Choroid plexus epithelial cell (primary cell): ENCODE measurements at regions not wholly inside any gene's neighbourhood (a gene's known extent, or its start where the extent isn't known, plus 50 kb on each side); places are given as distances from the start of the nearest gene placed in this dataset.

Experiments
- DNase-seq: peaks from one replicate; pipeline ENCODE4 v3.0.0-alpha.2; 2010; ENCODE audit warnings: low read depth
- H3K4me3 ChIP-seq: 2 replicates; pipeline ENCODE4 v1.5.1; 2011; ENCODE audit warnings: low read depth, mild to moderate bottlenecking, control low read depth, low read length, moderate library complexity
- CTCF ChIP-seq: conservative IDR thresholded peaks from 2 replicates; pipeline ENCODE4 v1.5.1; 2011; ENCODE audit warnings: low read depth, mild to moderate bottlenecking, control low read depth, inconsistent platforms, low read length, moderate library complexity

GRCh38 chr2:223529696-223530095 lies 72.5 kb downstream of the SCG2 start:
- no peak for TF ChIP-seq CTCF
- no peak overlapping the region for H3K4me3 ChIP-seq
- peak; percentile 41 for DNase-seq

- no peak for DNase-seq
- TF ChIP-seq CTCF: no peak
- H3K4me3 ChIP-seq: no peak overlapping the region
These were observed 71.3 kb downstream of the SCG2 start for GRCh38 chr2:223530811-223531210.

- DNase-seq: peak; percentile 58
- TF ChIP-seq CTCF: no peak
- H3K4me3 ChIP-seq: no peak overlapping the region
These were observed 70.0 kb downstream of the SCG2 start for GRCh38 chr2:223532161-223532560.

- TF ChIP-seq CTCF: no peak
- no peak for DNase-seq
- no peak overlapping the region for H3K4me3 ChIP-seq
These were observed 69.4 kb downstream of the SCG2 start for GRCh38 chr2:223532712-223533111.

- no peak overlapping the region for H3K4me3 ChIP-seq
- TF ChIP-seq CTCF: no peak
- no peak for DNase-seq
These were observed 65.6 kb downstream of the SCG2 start for GRCh38 chr2:223536546-223536945.

- no peak for DNase-seq
- no peak for TF ChIP-seq CTCF
- H3K4me3 ChIP-seq: no peak overlapping the region
These were observed 65.0 kb downstream of the SCG2 start for GRCh38 chr2:223537115-223537514.

GRCh38 chr2:223537651-223538601 lies 64.2 kb downstream of the SCG2 start:
- no peak overlapping the region for H3K4me3 ChIP-seq
- peak; percentile 68 for DNase-seq
- no peak for TF ChIP-seq CTCF
